RWPE2 (cell line): ENCODE measurements at regions not wholly inside any gene's neighbourhood (a gene's known extent, or its start where the extent isn't known, plus 50 kb on each side); places are given as distances from the start of the nearest gene placed in this dataset.
A peak's percentile ranks its signal among the peaks of the same experiment; 100 is the strongest.

ENCODE experiments used
- ATAC-seq: fragments of 200-7000 bp; cut with Tn5 transposase; 3 replicates; pipeline ENCODE4 v1.9.1; 2021; ENCODE audit warnings: low read depth
- DNase-seq: peaks from one replicate; pipeline ENCODE4 v3.0.0-alpha.2; 2020; ENCODE audit warnings: low spot score
- H3K27ac ChIP-seq: fragments of 450-650 bp; 2 replicates; pipeline ENCODE4 v1.5.1; 2017; ENCODE audit warnings: mild to moderate bottlenecking; ENCODE audit not compliant: poor library complexity, severe bottlenecking
- H3K27me3 ChIP-seq: fragments of 250-450 bp; sonication (Bioruptor Pico); 2 replicates; pipeline ENCODE4 v1.5.1; 2021; ENCODE audit warnings: mild to moderate bottlenecking, moderate library complexity; ENCODE audit not compliant: insufficient read depth, poor library complexity, severe bottlenecking
- H3K36me3 ChIP-seq: fragments of 250-450 bp; sonication (Bioruptor Pico); 2 replicates; pipeline ENCODE4 v1.5.1; 2020; ENCODE audit warnings: low read depth, mild to moderate bottlenecking, moderate library complexity
- H3K4me1 ChIP-seq: fragments of 250-450 bp; sonication (Bioruptor Pico); 2 replicates; pipeline ENCODE4 v1.5.1; 2021; ENCODE audit warnings: mild to moderate bottlenecking, moderate library complexity; ENCODE audit not compliant: insufficient read depth, poor library complexity, severe bottlenecking
- H3K4me3 ChIP-seq: fragments of 250-450 bp; sonication (Bioruptor Pico); 2 replicates; pipeline ENCODE4 v1.5.1; 2021; ENCODE audit warnings: mild to moderate bottlenecking, moderate library complexity; ENCODE audit not compliant: severe bottlenecking
- H3K9me3 ChIP-seq: fragments of 250-450 bp; sonication (Bioruptor Pico); 2 replicates; pipeline ENCODE4 v1.5.1; 2021; ENCODE audit warnings: mild to moderate bottlenecking, moderate library complexity; ENCODE audit not compliant: severe bottlenecking
- CTCF ChIP-seq: fragments of 450-650 bp; IDR thresholded peaks from one replicate; pipeline ENCODE4 v1.5.1; 2017; ENCODE audit warnings: mild to moderate bottlenecking, moderate library complexity; ENCODE audit not compliant: poor library complexity, severe bottlenecking

- no peak for TF ChIP-seq CTCF
- H3K9me3 ChIP-seq, result no peaks in the 10 kb centered on the region
- no peak for ATAC-seq
- H3K4me1 ChIP-seq, result no peaks in the 10 kb centered on the region
- H3K27me3 ChIP-seq, result no peaks in the 10 kb centered on the region
- DNase-seq, result no peak
- no peak overlapping the region for H3K27ac ChIP-seq
- no peak overlapping the region for H3K4me3 ChIP-seq
- no peaks in the 10 kb centered on the region for H3K36me3 ChIP-seq
These were observed 315.4 kb downstream of the SPATA17 start for GRCh38 chr1:217946511-217946910.

GRCh38 chr1:217948741-217949140 is 317.6 kb downstream of the SPATA17 start:
- Histone ChIP-seq H3K9me3 (no peaks in the 10 kb centered on the region), H3K27me3 (no peaks in the 10 kb centered on the region), H3K4me3 (no peak overlapping the region), H3K27ac (no peak overlapping the region), H3K4me1 (no peaks in the 10 kb centered on the region), H3K36me3 (no peaks in the 10 kb centered on the region)
- TF ChIP-seq CTCF, result no peak
- DNase-seq, result no peak
- ATAC-seq, result no peak

GRCh38 chr1:217953330-217953729 is 322.2 kb downstream of the SPATA17 start:
- H3K9me3 ChIP-seq, result no peaks in the 10 kb centered on the region
- no peak overlapping the region for H3K4me3 ChIP-seq
- no peak for TF ChIP-seq CTCF
- ATAC-seq (no peak), DNase-seq (no peak)
- H3K4me1 ChIP-seq, result no peaks in the 10 kb centered on the region
- H3K27ac ChIP-seq, result no peak overlapping the region
- no peaks in the 10 kb centered on the region for H3K27me3 ChIP-seq
- no peaks in the 10 kb centered on the region for H3K36me3 ChIP-seq

- no peaks in the 10 kb centered on the region for H3K27me3 ChIP-seq
- H3K4me3 ChIP-seq, result no peak overlapping the region
- DNase-seq (no peak), ATAC-seq (peak; percentile 73)
- no peaks in the 10 kb centered on the region for H3K36me3 ChIP-seq
- H3K27ac ChIP-seq, result no peak overlapping the region
- H3K4me1 ChIP-seq, result no peaks in the 10 kb centered on the region
- TF ChIP-seq CTCF, result no peak
- no peaks in the 10 kb centered on the region for H3K9me3 ChIP-seq
These were observed 322.8 kb downstream of the SPATA17 start for GRCh38 chr1:217953922-217954321.

- Histone ChIP-seq H3K36me3 (no peaks in the 10 kb centered on the region), H3K27ac (no peak overlapping the region), H3K4me3 (no peak overlapping the region), H3K4me1 (no peaks in the 10 kb centered on the region), H3K27me3 (no peaks in the 10 kb centered on the region), H3K9me3 (no peaks in the 10 kb centered on the region)
- no peak for DNase-seq
- TF ChIP-seq CTCF, result no peak
- ATAC-seq, result no peak
These were observed 324.6 kb downstream of the SPATA17 start for GRCh38 chr1:217955723-217956122.
